ENCODE measurements at regions not wholly inside any gene's neighbourhood (a gene's known extent, or its start where the extent isn't known, plus 50 kb on each side); places are given as distances from the start of the nearest gene placed in this dataset.

- POLR2A ChIA-PET, result no interaction called here
- H3K27ac Mint-ChIP-seq, result no peak overlapping the region
- DNase-seq, result no peak
Observed at GRCh38 chr21:33162436-33162951, 67.2 kb upstream of the IFNAR2 start.

GRCh38 chr21:33168886-33169285 is 60.9 kb upstream of the IFNAR2 start:
- Mint-ChIP-seq H3K27me3 (no peaks in the 10 kb centered on the region), H3K9me3 (no peaks in the 10 kb centered on the region), H3K36me3 (no peaks in the 10 kb centered on the region), H3K27ac (no peak overlapping the region), H3K4me3 (no peak overlapping the region), H3K4me1 (ENCODE audit: low read depth) (no peaks in the 10 kb centered on the region)
- DNase-seq, result no peak
- CTCF ChIA-PET, result no interaction called here
- POLR2A ChIA-PET, result no interaction called here
- intact Hi-C loops (cut with micrococcal nuclease), result no loop called here

More at GRCh38 chr21:33162436-33162951, 67.2 kb upstream of the IFNAR2 start:
- H3K36me3 Mint-ChIP-seq, result peaks cover 7% of the 10 kb centered on the region
- CTCF ChIA-PET, result no interaction called here
- H3K4me1 Mint-ChIP-seq (ENCODE audit: low read depth), result no peaks in the 10 kb centered on the region
- no peak overlapping the region for H3K4me3 Mint-ChIP-seq
- no peaks in the 10 kb centered on the region for H3K27me3 Mint-ChIP-seq
- peaks cover 9% of the 10 kb centered on the region for H3K9me3 Mint-ChIP-seq
- intact Hi-C loops (cut with micrococcal nuclease), result no loop called here

- H3K4me1 Mint-ChIP-seq (ENCODE audit: low read depth), result no peaks in the 10 kb centered on the region
- H3K27ac Mint-ChIP-seq, result no peak overlapping the region
- no peaks in the 10 kb centered on the region for H3K36me3 Mint-ChIP-seq
- no peak for DNase-seq
- no peaks in the 10 kb centered on the region for H3K9me3 Mint-ChIP-seq
- no peak overlapping the region for H3K4me3 Mint-ChIP-seq
- no peaks in the 10 kb centered on the region for H3K27me3 Mint-ChIP-seq
- ChIA-PET CTCF (no interaction called here), POLR2A (no interaction called here)
- intact Hi-C loops (cut with micrococcal nuclease), result no loop called here
Observed at GRCh38 chr21:33169359-33169758, 60.4 kb upstream of the IFNAR2 start.

GRCh38 chr21:33171616-33172169 is 58.0 kb upstream of the IFNAR2 start:
- ChIA-PET POLR2A (no interaction called here), CTCF (no interaction called here)
- no peaks in the 10 kb centered on the region for H3K9me3 Mint-ChIP-seq
- no peak overlapping the region for H3K4me3 Mint-ChIP-seq
- H3K27me3 Mint-ChIP-seq, result no peaks in the 10 kb centered on the region
- intact Hi-C loops (cut with micrococcal nuclease), result no loop called here
- no peak overlapping the region for H3K27ac Mint-ChIP-seq
- no peak for DNase-seq
- no peaks in the 10 kb centered on the region for H3K36me3 Mint-ChIP-seq
- H3K4me1 Mint-ChIP-seq (ENCODE audit: low read depth), result no peaks in the 10 kb centered on the region

- Mint-ChIP-seq H3K27me3 (no peaks in the 10 kb centered on the region), H3K36me3 (no peaks in the 10 kb centered on the region), H3K27ac (no peak overlapping the region), H3K4me1 (ENCODE audit: low read depth) (no peaks in the 10 kb centered on the region), H3K9me3 (no peaks in the 10 kb centered on the region), H3K4me3 (no peak overlapping the region)
- POLR2A ChIA-PET, result no interaction called here
- DNase-seq, result no peak
- intact Hi-C loops (cut with micrococcal nuclease), result no loop called here
- CTCF ChIA-PET, result no interaction called here
Observed at GRCh38 chr21:33174756-33175155, 55.0 kb upstream of the IFNAR2 start.

Data from activated CD4-positive, alpha-beta memory T cell treated with anti-CD3 and anti-CD28 coated beads for 36 hours (primary cell).